ENCODE measurements at regions not wholly inside any gene's neighbourhood (a gene's known extent, or its start where the extent isn't known, plus 50 kb on each side); places are given as distances from the start of the nearest gene placed in this dataset.

- TF ChIP-seq EZH2phosphoT487 (conservative IDR thresholded peaks at IDR 0.05; ENCODE audit: low read length) (no peak), CTCF (IDR thresholded peaks at IDR 0.05; ENCODE audit: insufficient read depth, low read length, poor library complexity, severe bottlenecking) (no peak)
These were observed 319.0 kb downstream of the TMEM114 start for GRCh38 chr16:8271344-8271743.
